ENCODE measurements at regions not wholly inside any gene's neighbourhood (a gene's known extent, or its start where the extent isn't known, plus 50 kb on each side); places are given as distances from the start of the nearest gene placed in this dataset.

GRCh38 chr1:47622776-47623556 lies 185.1 kb downstream of the FOXD2 start:
- no peaks in the 10 kb centered on the region for H3K36me3 Mint-ChIP-seq (ENCODE audit: low read depth)

More at GRCh38 chr1:47622776-47623556, 185.1 kb downstream of the FOXD2 start:
- no peaks in the 10 kb centered on the region for H3F3A ChIP-seq (replicated peaks; ENCODE audit: low read depth)
- DNase-seq (ENCODE audit: low spot score) = no peak
- Mint-ChIP-seq H3K4me1 (peaks cover 5% of the 10 kb centered on the region; the same call in 1 of the 3 replicates), H3K4me3 (no peak overlapping the region), H3K9me3 (no peaks in the 10 kb centered on the region), H3K27me3 (ENCODE audit: insufficient read depth, low read depth, poor library complexity) (peaks cover 4% of the 10 kb centered on the region), H3K27ac (no peak overlapping the region)
- no peaks in the 10 kb centered on the region for H3K4me1 ChIP-seq (ENCODE audit: insufficient read depth)
- ATAC-seq = no peak
- H3K79me2 ChIP-seq (replicated peaks; ENCODE audit: insufficient read depth) = no peaks in the 10 kb centered on the region
- H2AFZ ChIP-seq = no peak overlapping the region
- H3K9me2 ChIP-seq (ENCODE audit: insufficient read depth) = no peaks in the 10 kb centered on the region
- H3K27ac ChIP-seq (ENCODE audit: low read depth) = no peak overlapping the region
- no peak overlapping the region for H3K4me3 ChIP-seq
- no peaks in the 10 kb centered on the region for H3K36me3 ChIP-seq (ENCODE audit: insufficient read depth)
- TF ChIP-seq ETS1 (IDR thresholded peaks at IDR 0.05) (no peak), CREB1 (CRISPR knock-in tag; IDR thresholded peaks at IDR 0.05; ENCODE audit: low read depth) (no peak), EZH2phosphoT487 (IDR thresholded peaks at IDR 0.05; ENCODE audit: unreplicated experiment) (no peak), NANOG (IDR thresholded peaks at IDR 0.05; ENCODE audit: borderline replicate concordance) (no peak), EZH2 (IDR thresholded peaks at IDR 0.05; ENCODE audit: low read depth, unreplicated experiment) (no peak), JUNB (IDR thresholded peaks at IDR 0.05; ENCODE audit: unreplicated experiment) (no peak), REST (IDR thresholded peaks at IDR 0.05; ENCODE audit: unreplicated experiment) (no peak), ZNF462 (CRISPR knock-in tag; IDR thresholded peaks at IDR 0.05) (no peak), STAT1 (IDR thresholded peaks at IDR 0.05; ENCODE audit: unreplicated experiment) (no peak), POLR2AphosphoS5 (IDR thresholded peaks at IDR 0.05; ENCODE audit: low read depth) (no peak)
- no peaks in the 10 kb centered on the region for H3K27me3 ChIP-seq (ENCODE audit: insufficient read depth)
- H3K4me2 ChIP-seq = no peak overlapping the region
- no peaks in the 10 kb centered on the region for H4K20me1 ChIP-seq (replicated peaks; ENCODE audit: insufficient read depth)
